HCT116 (cell line): ENCODE measurements at regions not wholly inside any gene's neighbourhood (a gene's known extent, or its start where the extent isn't known, plus 50 kb on each side); places are given as distances from the start of the nearest gene placed in this dataset.

Experiments
- EZH2 ChIP-seq: fragments of 200-600 bp; sonication (generic); IDR thresholded peaks from 2 replicates; pipeline ENCODE4 v1.6.1; 2017; ENCODE audit warnings: antibody characterized with exemption, mixed run types
- JUND ChIP-seq: IDR thresholded peaks from 2 replicates; pipeline ENCODE4 v1.6.1; 2012
- MAX ChIP-seq: IDR thresholded peaks from 2 replicates; pipeline ENCODE4 v1.6.1; 2012
- POLR2A ChIP-seq: IDR thresholded peaks from 2 replicates; pipeline ENCODE4 v1.7.0; 2011; ENCODE audit warnings: borderline replicate concordance; ENCODE audit not compliant: insufficient read depth, insufficient read length; ENCODE audit errors: extremely low read depth
- YY1 ChIP-seq: IDR thresholded peaks from 2 replicates; pipeline ENCODE4 v1.6.1; 2011; ENCODE audit warnings: low read length, low read depth, moderate library complexity, mild to moderate bottlenecking; ENCODE audit not compliant: insufficient replicate concordance; ENCODE audit errors: extremely low read depth
- TF ChIP-seq, protein P1 (sequence below), 3 experiments: fragments of 200-600 bp in 1 of 3; sonication (generic) in 1 of 3; IDR thresholded peaks in 2 of 3; conservative IDR thresholded peaks in 1 of 3; 2 replicates each; pipeline ENCODE4 v1.5.1; 2012 to 2017; ENCODE audit warnings: low read depth in 2 of 3, low read length in 2 of 3, antibody characterized with exemption in 1 of 3, borderline replicate concordance in 1 of 3, control low read depth in 1 of 3, mild to moderate bottlenecking in 1 of 3, mixed read lengths in 1 of 3, mixed run types in 1 of 3, moderate library complexity in 1 of 3; ENCODE audit not compliant: insufficient read depth in 1 of 3

GRCh38 chr9:106481013-106481609, 381.9 kb upstream of the ZNF462 start:
- TF ChIP-seq EZH2 (no peak), YY1 (no peak), POLR2A (no peak), MAX (no peak), JUND (no peak)
- TF ChIP-seq, protein P1, sequence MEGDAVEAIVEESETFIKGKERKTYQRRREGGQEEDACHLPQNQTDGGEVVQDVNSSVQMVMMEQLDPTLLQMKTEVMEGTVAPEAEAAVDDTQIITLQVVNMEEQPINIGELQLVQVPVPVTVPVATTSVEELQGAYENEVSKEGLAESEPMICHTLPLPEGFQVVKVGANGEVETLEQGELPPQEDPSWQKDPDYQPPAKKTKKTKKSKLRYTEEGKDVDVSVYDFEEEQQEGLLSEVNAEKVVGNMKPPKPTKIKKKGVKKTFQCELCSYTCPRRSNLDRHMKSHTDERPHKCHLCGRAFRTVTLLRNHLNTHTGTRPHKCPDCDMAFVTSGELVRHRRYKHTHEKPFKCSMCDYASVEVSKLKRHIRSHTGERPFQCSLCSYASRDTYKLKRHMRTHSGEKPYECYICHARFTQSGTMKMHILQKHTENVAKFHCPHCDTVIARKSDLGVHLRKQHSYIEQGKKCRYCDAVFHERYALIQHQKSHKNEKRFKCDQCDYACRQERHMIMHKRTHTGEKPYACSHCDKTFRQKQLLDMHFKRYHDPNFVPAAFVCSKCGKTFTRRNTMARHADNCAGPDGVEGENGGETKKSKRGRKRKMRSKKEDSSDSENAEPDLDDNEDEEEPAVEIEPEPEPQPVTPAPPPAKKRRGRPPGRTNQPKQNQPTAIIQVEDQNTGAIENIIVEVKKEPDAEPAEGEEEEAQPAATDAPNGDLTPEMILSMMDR (IDR thresholded peaks at IDR 0.05 in 2 of 3, conservative IDR thresholded peaks at IDR 0.05 in 1 of 3; ENCODE audit: borderline replicate concordance in 1 of 3, insufficient read depth in 1 of 3, low read depth in 2 of 3, low read length in 2 of 3): no peak
